ENCODE measurements at regions not wholly inside any gene's neighbourhood (a gene's known extent, or its start where the extent isn't known, plus 50 kb on each side); places are given as distances from the start of the nearest gene placed in this dataset.

- TF ChIP-seq POLR2A (IDR thresholded peaks at IDR 0.05; ENCODE audit: low read depth, low read length) = no peak
- no peak for TF ChIP-seq POLR2AphosphoS5 (IDR thresholded peaks at IDR 0.05; ENCODE audit: low read depth, low read length)
- no peak for TF ChIP-seq TAF1 (IDR thresholded peaks at IDR 0.05; ENCODE audit: borderline replicate concordance, low read depth, low read length)
Measured at GRCh38 chr11:38208951-38209350, 1610.9 kb upstream of the RAG2 start.
